Urinary bladder (tissue), 3 donors: ENCODE measurements at regions not wholly inside any gene's neighbourhood (a gene's known extent, or its start where the extent isn't known, plus 50 kb on each side); places are given as distances from the start of the nearest gene placed in this dataset.
"Not testable (repeated sequence)": the region's sequence is repeated elsewhere in the genome, so short reads cannot be mapped to it uniquely, and the experiment has no call there.

Experiments used
- DNase-seq: peaks from one replicate; pipeline ENCODE4 v3.0.0-alpha.2; 2015; ENCODE audit errors: extremely low spot score
- H3K27ac ChIP-seq: one replicate; pipeline ENCODE4 v1.5.1; 2013; ENCODE audit warnings: low read depth, mild to moderate bottlenecking, moderate library complexity
- H3K36me3 ChIP-seq: one replicate; pipeline ENCODE4 v1.6.1; 2013; ENCODE audit warnings: mild to moderate bottlenecking, moderate library complexity; ENCODE audit not compliant: insufficient read depth
- H3K4me1 ChIP-seq: one replicate; pipeline ENCODE4 v1.6.1; 2013; ENCODE audit warnings: mild to moderate bottlenecking, moderate library complexity; ENCODE audit not compliant: insufficient read depth
- H3K4me3 ChIP-seq: one replicate; pipeline ENCODE4 v1.5.1; 2013; ENCODE audit warnings: low read depth, low read length
- WGBS: extraction: QIAGEN DNeasy Blood & Tissue Kit; methylation state at CpG from one replicate; pipeline ENCODE4 v1.1.7; 2013; 5-methylcytosine and 5-hydroxymethylcytosine counted together
- donor health status: healthy with polysubstance abuse.
- donor health status: healthy.

DNA sequence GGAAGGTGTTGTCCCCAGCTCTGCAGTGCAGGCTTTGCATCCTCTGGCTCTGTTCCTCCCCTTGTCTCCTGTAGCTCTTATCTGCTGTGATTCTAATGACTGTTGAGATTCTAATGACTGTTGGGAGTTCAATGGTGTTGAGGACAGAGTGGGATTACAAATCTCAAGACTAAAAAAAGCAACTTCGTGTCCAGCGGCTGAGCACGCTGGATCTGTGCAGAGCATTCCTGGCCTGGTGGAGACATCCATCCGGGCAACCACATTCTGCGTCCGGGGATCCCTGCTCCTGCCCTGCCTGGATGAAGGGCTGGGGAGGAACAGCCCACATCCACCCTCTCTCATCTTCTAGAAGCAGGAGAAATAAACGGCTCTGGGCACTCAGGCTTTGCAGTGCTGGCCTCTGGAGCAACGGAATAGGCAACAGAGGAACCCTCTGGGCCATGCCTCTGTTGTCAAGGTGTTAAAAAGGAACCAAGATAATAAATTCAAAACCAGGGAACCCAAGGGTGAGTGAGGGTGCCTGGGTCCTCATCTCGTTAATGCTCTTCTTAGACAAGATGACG, 106.7 kb upstream of the ASB18 start:
- Histone ChIP-seq H3K4me3 (no peak overlapping the region), H3K36me3 (no peaks in the 10 kb centered on the region), H3K4me1 (no peaks in the 10 kb centered on the region), H3K27ac (no peak overlapping the region)
- DNase-seq: no peak
- WGBS: 82% methylated on average over 10 of the region's 10 CpGs

GRCh38 chr2:236375973-236376476, 111.8 kb upstream of the ASB18 start:
- H3K36me3 ChIP-seq: no peaks in the 10 kb centered on the region
- H3K27ac ChIP-seq: no peak overlapping the region
- H3K4me1 ChIP-seq: no peaks in the 10 kb centered on the region
- no peak overlapping the region for H3K4me3 ChIP-seq
- 89% methylated on average over 5 of the region's 5 CpGs for WGBS
- DNase-seq: no peak

GRCh38 chr2:236376566-236377244, 112.5 kb upstream of the ASB18 start:
- WGBS: 81% methylated on average over 7 of the region's 7 CpGs
- DNase-seq: no peak
- Histone ChIP-seq H3K36me3 (no peaks in the 10 kb centered on the region), H3K27ac (no peak overlapping the region), H3K4me1 (no peaks in the 10 kb centered on the region), H3K4me3 (no peak overlapping the region)

- 88% methylated on average over 16 of the region's 16 CpGs for WGBS
These were observed 115.9 kb upstream of the ASB18 start for GRCh38 chr2:236380051-236380612.

GRCh38 chr2:236381253-236381652, 117.0 kb upstream of the ASB18 start:
- H3K4me1 ChIP-seq, H3K27ac ChIP-seq, H3K36me3 ChIP-seq, H3K4me3 ChIP-seq, DNase-seq: not testable (repeated sequence)
- 51% methylated on average over 6 of the region's 6 CpGs for WGBS

More at GRCh38 chr2:236380051-236380612, 115.9 kb upstream of the ASB18 start:
- no peaks in the 10 kb centered on the region for H3K36me3 ChIP-seq
- H3K27ac ChIP-seq: no peak overlapping the region
- no peaks in the 10 kb centered on the region for H3K4me1 ChIP-seq
- H3K4me3 ChIP-seq: no peak overlapping the region
- DNase-seq: no peak

GRCh38 chr2:236389284-236390216, 125.3 kb upstream of the ASB18 start:
- H3K4me3 ChIP-seq, H3K4me1 ChIP-seq, H3K36me3 ChIP-seq, DNase-seq, H3K27ac ChIP-seq: not testable (repeated sequence)
- 86% methylated on average over 30 of the region's 30 CpGs for WGBS

- WGBS: 90% methylated on average over 3 of the region's 3 CpGs
- no peak for DNase-seq
These were observed 128.9 kb upstream of the ASB18 start for GRCh38 chr2:236393101-236393500.

DNA sequence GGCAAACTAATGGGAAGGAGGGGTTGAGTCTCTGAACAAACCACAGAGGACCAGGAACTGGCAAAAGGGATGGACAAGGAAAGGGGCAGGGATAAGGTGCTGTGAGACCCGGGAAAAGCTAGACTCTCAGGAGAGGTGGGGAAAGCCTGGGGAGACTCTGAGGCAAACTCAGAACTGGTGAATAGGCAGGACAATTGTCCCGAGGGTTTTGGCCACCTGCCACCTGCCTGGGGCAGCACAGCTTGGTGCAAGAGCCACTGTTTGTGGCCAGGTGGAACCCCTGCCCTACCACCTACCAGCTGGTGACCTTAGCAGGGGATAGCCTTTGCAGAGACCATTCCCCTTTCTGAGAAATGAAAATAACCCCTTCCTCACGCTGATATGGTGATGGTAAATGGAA, 129.4 kb upstream of the ASB18 start:
- no peaks in the 10 kb centered on the region for H3K4me1 ChIP-seq

More at GRCh38 chr2:236393101-236393500, 128.9 kb upstream of the ASB18 start:
- no peak overlapping the region for H3K27ac ChIP-seq
- H3K4me3 ChIP-seq: no peak overlapping the region
- H3K4me1 ChIP-seq: no peaks in the 10 kb centered on the region
- H3K36me3 ChIP-seq: peaks cover 2% of the 10 kb centered on the region

GRCh38 chr2:236394571-236394970, 130.4 kb upstream of the ASB18 start:
- H3K4me1 ChIP-seq: no peaks in the 10 kb centered on the region
- H3K36me3 ChIP-seq: peaks cover 2% of the 10 kb centered on the region
- WGBS: 92% methylated on average over 9 of the region's 9 CpGs
- no peak overlapping the region for H3K4me3 ChIP-seq
- DNase-seq: no peak
- H3K27ac ChIP-seq: no peak overlapping the region

More for the DNA sequence above, 129.4 kb upstream of the ASB18 start:
- DNase-seq: no peak
- peaks cover 2% of the 10 kb centered on the region for H3K36me3 ChIP-seq
- no peak overlapping the region for H3K4me3 ChIP-seq
- WGBS: 82% methylated on average over 3 of the region's 3 CpGs
- H3K27ac ChIP-seq: no peak overlapping the region

DNA sequence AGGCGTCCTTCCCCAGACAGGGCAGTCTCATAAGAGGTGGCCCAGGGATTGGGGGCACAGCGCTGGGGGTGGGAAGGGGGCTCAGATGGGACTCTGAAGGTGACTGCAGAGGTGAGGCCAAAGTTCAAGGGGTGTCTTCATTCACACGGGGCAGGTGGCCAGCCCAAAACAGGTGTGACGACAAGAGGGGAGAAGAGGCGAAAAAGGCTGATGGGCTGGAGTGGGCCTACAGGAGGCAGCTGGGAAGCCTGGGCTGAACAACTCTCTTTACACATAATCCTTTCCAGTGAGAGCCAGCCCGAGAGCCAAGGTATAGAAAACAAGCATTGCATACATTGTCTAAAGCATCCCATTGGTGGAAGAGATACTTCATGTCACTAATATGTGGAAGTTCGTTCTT, 130.9 kb upstream of the ASB18 start:
- no peaks in the 10 kb centered on the region for H3K4me1 ChIP-seq
- H3K27ac ChIP-seq: no peak overlapping the region
- DNase-seq: no peak
- 82% methylated on average over 7 of the region's 7 CpGs for WGBS
- peaks cover 2% of the 10 kb centered on the region for H3K36me3 ChIP-seq
- no peak overlapping the region for H3K4me3 ChIP-seq

GRCh38 chr2:236396818-236397350, 132.7 kb upstream of the ASB18 start:
- WGBS: 92% methylated on average over 13 of the region's 13 CpGs
- no peaks in the 10 kb centered on the region for H3K36me3 ChIP-seq
- H3K4me1 ChIP-seq: no peaks in the 10 kb centered on the region
- no peak overlapping the region for H3K4me3 ChIP-seq
- H3K27ac ChIP-seq: no peak overlapping the region
- DNase-seq: no peak

- no peaks in the 10 kb centered on the region for H3K36me3 ChIP-seq
- H3K4me1 ChIP-seq: no peaks in the 10 kb centered on the region
- WGBS: 95% methylated on average over 4 of the region's 4 CpGs
- H3K4me3 ChIP-seq: no peak overlapping the region
- H3K27ac ChIP-seq: no peak overlapping the region
- no peak for DNase-seq
These were observed 133.5 kb upstream of the ASB18 start for GRCh38 chr2:236397681-236398080.

GRCh38 chr2:236399409-236399808, 135.2 kb upstream of the ASB18 start:
- no peaks in the 10 kb centered on the region for H3K4me1 ChIP-seq
- WGBS: 90% methylated on average over 15 of the region's 15 CpGs
- no peaks in the 10 kb centered on the region for H3K36me3 ChIP-seq
- H3K4me3 ChIP-seq: no peak overlapping the region
- DNase-seq: no peak
- no peak overlapping the region for H3K27ac ChIP-seq
